WTC11 (cell line): ENCODE measurements at regions not wholly inside any gene's neighbourhood (a gene's known extent, or its start where the extent isn't known, plus 50 kb on each side); places are given as distances from the start of the nearest gene placed in this dataset.
"Not testable (repeated sequence)": the region's sequence is repeated elsewhere in the genome, so short reads cannot be mapped to it uniquely, and the experiment has no call there.

Experiments used
- ATF6 ChIP-seq: sonication (generic); formaldehyde crosslinking; IDR thresholded peaks from 2 replicates; pipeline ENCODE4 v1.8.1; 2023; ENCODE audit warnings: mild to moderate bottlenecking, missing genetic modification reagents
- CREM ChIP-seq: sonication (generic); formaldehyde crosslinking; IDR thresholded peaks from 2 replicates; pipeline ENCODE4 v1.8.1; 2022; ENCODE audit warnings: mild to moderate bottlenecking, missing genetic modification reagents, moderate library complexity
- CTCF ChIP-seq: fragments of 200-600 bp; IDR thresholded peaks from 2 replicates; pipeline ENCODE4 v1.8.0; 2022; ENCODE audit warnings: antibody characterized with exemption
- ELF4 ChIP-seq: sonication (generic); formaldehyde crosslinking; IDR thresholded peaks from 2 replicates; pipeline ENCODE4 v1.8.1; 2022; ENCODE audit warnings: low read depth, mild to moderate bottlenecking, moderate library complexity, missing genetic modification reagents
- EMX1 ChIP-seq: fragments of 250-450 bp; sonication (Bioruptor Pico); IDR thresholded peaks from 2 replicates; pipeline ENCODE4 v1.8.0; 2021; ENCODE audit warnings: mild to moderate bottlenecking
- ERG ChIP-seq: fragments of 250-450 bp; sonication (Bioruptor Pico); IDR thresholded peaks from 2 replicates; pipeline ENCODE4 v1.8.0; 2021; ENCODE audit warnings: mild to moderate bottlenecking
- FOXJ3 ChIP-seq: sonication (generic); formaldehyde crosslinking; IDR thresholded peaks from 2 replicates; pipeline ENCODE4 v1.9.0; 2021; ENCODE audit warnings: missing genetic modification reagents, mild to moderate bottlenecking, borderline replicate concordance
- HMGXB4 ChIP-seq: sonication (generic); formaldehyde crosslinking; IDR thresholded peaks from 2 replicates; pipeline ENCODE4 v1.8.1; 2023; ENCODE audit warnings: mild to moderate bottlenecking, moderate library complexity, missing genetic modification reagents
- JUN ChIP-seq: sonication (generic); formaldehyde crosslinking; IDR thresholded peaks from 2 replicates; pipeline ENCODE4 v1.8.0; 2023; ENCODE audit warnings: mild to moderate bottlenecking, missing genetic modification reagents
- PREB ChIP-seq: sonication (generic); formaldehyde crosslinking; IDR thresholded peaks from 2 replicates; pipeline ENCODE4 v1.8.1; 2022; ENCODE audit warnings: mild to moderate bottlenecking, missing genetic modification reagents, moderate library complexity, borderline replicate concordance
- TEAD1 ChIP-seq: sonication (generic); formaldehyde crosslinking; IDR thresholded peaks from 2 replicates; pipeline ENCODE4 v1.8.0; 2022; ENCODE audit warnings: mild to moderate bottlenecking, missing genetic modification reagents
- TP53 ChIP-seq: sonication (generic); formaldehyde crosslinking; IDR thresholded peaks from 2 replicates; pipeline ENCODE4 v1.8.1; 2023; ENCODE audit warnings: mild to moderate bottlenecking, missing genetic modification reagents
- USF1 ChIP-seq: sonication (generic); formaldehyde crosslinking; IDR thresholded peaks from 2 replicates; pipeline ENCODE4 v1.8.0; 2022; ENCODE audit warnings: mild to moderate bottlenecking, missing genetic modification reagents

GRCh38 chr15:99799182-99799853 lies 66.1 kb upstream of the LYSMD4 start:
- TF ChIP-seq CTCF; FOXJ3 (CRISPR knock-in tag); TP53 (CRISPR knock-in tag); USF1 (CRISPR knock-in tag); EMX1 (CRISPR knock-in tag); ERG (CRISPR knock-in tag); CREM (CRISPR knock-in tag); ATF6 (CRISPR knock-in tag); TEAD1 (CRISPR knock-in tag); HMGXB4 (CRISPR knock-in tag); ELF4 (CRISPR knock-in tag); JUN (CRISPR knock-in tag); PREB (CRISPR knock-in tag): not testable (repeated sequence)
